ENCODE measurements at regions not wholly inside any gene's neighbourhood (a gene's known extent, or its start where the extent isn't known, plus 50 kb on each side); places are given as distances from the start of the nearest gene placed in this dataset.

GRCh38 chr5:156218367-156219158, 108.4 kb upstream of the SGCD start:
- TF ChIP-seq POU6F1 (CRISPR knock-in tag; IDR thresholded peaks at IDR 0.05; ENCODE audit: borderline replicate concordance, low read depth) (no peak), GLIS3 (CRISPR knock-in tag; IDR thresholded peaks at IDR 0.05) (no peak), ESRRG (CRISPR knock-in tag; IDR thresholded peaks at IDR 0.05) (no peak), SNAI2 (CRISPR knock-in tag; IDR thresholded peaks at IDR 0.05) (no peak), ZFP3 (CRISPR knock-in tag; IDR thresholded peaks at IDR 0.05) (no peak), ZNF70 (CRISPR knock-in tag; IDR thresholded peaks at IDR 0.05) (no peak), TSHZ2 (CRISPR knock-in tag; IDR thresholded peaks at IDR 0.05) (no peak), PPARA (CRISPR knock-in tag; IDR thresholded peaks at IDR 0.05; ENCODE audit: borderline replicate concordance) (no peak), BACH2 (CRISPR knock-in tag; IDR thresholded peaks at IDR 0.05; ENCODE audit: borderline replicate concordance) (no peak), ZNF565 (CRISPR knock-in tag; conservative IDR thresholded peaks at IDR 0.05; ENCODE audit: low read depth) (no peak), ISL1 (CRISPR knock-in tag; IDR thresholded peaks at IDR 0.05) (no peak), TOX (CRISPR knock-in tag; IDR thresholded peaks at IDR 0.05; ENCODE audit: borderline replicate concordance) (no peak), ZFP30 (CRISPR knock-in tag; IDR thresholded peaks at IDR 0.05) (no peak), CSDC2 (CRISPR knock-in tag; IDR thresholded peaks at IDR 0.05) (no peak)
- ATAC-seq, result no peak

GRCh38 chr5:156219483-156220005, 107.4 kb upstream of the SGCD start:
- TF ChIP-seq ZFP3 (CRISPR knock-in tag; IDR thresholded peaks at IDR 0.05) (no peak), ZNF70 (CRISPR knock-in tag; IDR thresholded peaks at IDR 0.05) (no peak), GLIS3 (CRISPR knock-in tag; IDR thresholded peaks at IDR 0.05) (no peak), ZFP30 (CRISPR knock-in tag; IDR thresholded peaks at IDR 0.05) (no peak), OSR1 (CRISPR knock-in tag; IDR thresholded peaks at IDR 0.05) (no peak), ISL1 (CRISPR knock-in tag; IDR thresholded peaks at IDR 0.05) (no peak), CSDC2 (CRISPR knock-in tag; IDR thresholded peaks at IDR 0.05) (no peak), CREB5 (CRISPR knock-in tag; IDR thresholded peaks at IDR 0.05; ENCODE audit: low read depth) (no peak), ZNF565 (CRISPR knock-in tag; conservative IDR thresholded peaks at IDR 0.05; ENCODE audit: low read depth) (no peak), ESRRG (CRISPR knock-in tag; IDR thresholded peaks at IDR 0.05) (no peak), SNAI2 (CRISPR knock-in tag; IDR thresholded peaks at IDR 0.05) (no peak), CSRNP3 (CRISPR knock-in tag; IDR thresholded peaks at IDR 0.05) (no peak), PPARA (CRISPR knock-in tag; IDR thresholded peaks at IDR 0.05; ENCODE audit: borderline replicate concordance) (no peak), RARB (CRISPR knock-in tag; IDR thresholded peaks at IDR 0.05) (no peak)
- no peak for ATAC-seq

- no peak for ATAC-seq
- TF ChIP-seq TSHZ2 (CRISPR knock-in tag; IDR thresholded peaks at IDR 0.05) (no peak), CREB5 (CRISPR knock-in tag; IDR thresholded peaks at IDR 0.05; ENCODE audit: low read depth) (no peak), ZFP3 (CRISPR knock-in tag; IDR thresholded peaks at IDR 0.05) (no peak), ZFP30 (CRISPR knock-in tag; IDR thresholded peaks at IDR 0.05) (no peak), ARNTL (CRISPR knock-in tag; IDR thresholded peaks at IDR 0.05; ENCODE audit: borderline replicate concordance, low read depth) (no peak), PPARA (CRISPR knock-in tag; IDR thresholded peaks at IDR 0.05; ENCODE audit: borderline replicate concordance) (no peak), ESRRG (CRISPR knock-in tag; IDR thresholded peaks at IDR 0.05) (no peak), ZNF565 (CRISPR knock-in tag; conservative IDR thresholded peaks at IDR 0.05; ENCODE audit: low read depth) (no peak), ZNF70 (CRISPR knock-in tag; IDR thresholded peaks at IDR 0.05) (no peak), CSRNP3 (CRISPR knock-in tag; IDR thresholded peaks at IDR 0.05) (no peak), ZC3H10 (CRISPR knock-in tag; IDR thresholded peaks at IDR 0.05) (no peak), RARB (CRISPR knock-in tag; IDR thresholded peaks at IDR 0.05) (no peak)
Observed at GRCh38 chr5:156221816-156222215, 105.1 kb upstream of the SGCD start.

Measured in SK-N-SH treated with all-trans-retinoic acid at 6 μM for 48 hours (cell line).